HCT116 (cell line): ENCODE measurements at regions not wholly inside any gene's neighbourhood (a gene's known extent, or its start where the extent isn't known, plus 50 kb on each side); places are given as distances from the start of the nearest gene placed in this dataset.

Experiments
- ATAC-seq: fragments of 200-7000 bp; cut with Tn5 transposase; 2 replicates; pipeline ENCODE4 v1.9.1; 2020; ENCODE audit warnings: mild to moderate bottlenecking, moderate library complexity
- BruUV-seq: library from RNA; stranded (reverse); fragments of 400-500 nt; replicated peaks from 2 replicates; lab custom pipeline; 2021; lab: Mats Ljungman, UMichigan
- CTCF ChIA-PET: fragments of 300-600 bp; sonication (Branson Sonifier 250); formaldehyde crosslinking; loops from one replicate; lab custom pipeline; 2021; ENCODE audit warnings: antibody characterized with exemption; lab: Charles Lee
- POLR2A ChIA-PET: fragments of 300-600, 350-600 bp; sonication (Branson Sonifier 250); formaldehyde crosslinking; loops from one replicate; lab custom pipeline; 2021; ENCODE audit warnings: antibody characterized with exemption; lab: Charles Lee
- RAD21 ChIA-PET, 2 experiments: fragments of 300-600 bp; sonication (Branson Sonifier 250); formaldehyde crosslinking; loops; one replicate each; lab custom pipeline; 2023; ENCODE audit warnings: low total read pairs in 2 of 2; ENCODE audit not compliant: uncharacterized antibody in 2 of 2, unreplicated experiment in 2 of 2, low non-redundant PET in 1 of 2; lab: Charles Lee
- DNase-seq: peaks from one replicate; pipeline ENCODE4 v3.0.0-alpha.2; 2010; ENCODE audit warnings: low read depth, low spot score
- H2AFZ ChIP-seq: fragments of 200-600 bp; shearing (Covaris generic), sonication (generic); 2 replicates; pipeline ENCODE4 v1.6.1; 2017; ENCODE audit warnings: low read depth, mixed run types, mixed read lengths, antibody characterized with exemption, low read length; ENCODE audit not compliant: poor library complexity, severe bottlenecking
- H3K27ac ChIP-seq: 2 replicates; pipeline ENCODE4 v1.5.1; 2012; ENCODE audit warnings: low read depth, low read length
- H3K27me3 ChIP-seq: fragments of 200-600 bp; sonication (generic); 2 replicates; pipeline ENCODE4 v1.6.1; 2016; ENCODE audit warnings: mixed run types, low read length, mixed read lengths; ENCODE audit not compliant: insufficient read depth
- H3K36me3 ChIP-seq, 2 experiments: fragments of 200-500 bp in 1 of 2; fragments of 200-600 bp in 1 of 2; sonication (Bioruptor generic) in 1 of 2; sonication (generic) in 1 of 2; 2 replicates each; pipeline versions ENCODE4 v1.5.1 to v1.6.1; 2014 to 2016; ENCODE audit warnings: low read length in 2 of 2, inconsistent platforms in 1 of 2, mixed read lengths in 1 of 2, mixed run types in 1 of 2; ENCODE audit not compliant: insufficient read depth in 2 of 2, control insufficient read depth in 1 of 2
- H3K4me1 ChIP-seq, 2 experiments: fragments of 200-600 bp in 1 of 2; sonication (generic) in 1 of 2; 2 replicates each; pipeline versions ENCODE4 v1.5.1 to v1.6.1; 2012 to 2017; ENCODE audit warnings: low read length in 2 of 2, inconsistent platforms in 1 of 2, mild to moderate bottlenecking in 1 of 2, mixed read lengths in 1 of 2, mixed run types in 1 of 2, moderate library complexity in 1 of 2; ENCODE audit not compliant: insufficient read depth in 2 of 2, control insufficient read depth in 1 of 2
- H3K4me2 ChIP-seq: fragments of 200-600 bp; sonication (generic); 2 replicates; pipeline ENCODE4 v1.6.1; 2017; ENCODE audit warnings: mixed run types, low read length, mixed read lengths
- H3K4me3 ChIP-seq, 2 experiments: fragments of 200-600 bp in 1 of 2; sonication (generic) in 1 of 2; replicated peaks in 1 of 2; 2 replicates each; pipeline ENCODE4 v1.5.1; 2011 to 2016; ENCODE audit warnings: low read length in 2 of 2, control low read depth in 1 of 2, low read depth in 1 of 2, mild to moderate bottlenecking in 1 of 2, mixed read lengths in 1 of 2, mixed run types in 1 of 2
- H3K79me2 ChIP-seq: fragments of 200-600 bp; sonication (generic); 2 replicates; pipeline ENCODE4 v1.6.1; 2017; ENCODE audit warnings: mild to moderate bottlenecking, mixed run types, low read length, moderate library complexity, mixed read lengths; ENCODE audit not compliant: insufficient read depth
- H3K9ac ChIP-seq: fragments of 200-600 bp; sonication (generic); 2 replicates; pipeline ENCODE4 v1.6.1; 2016; ENCODE audit warnings: low read length, mixed read lengths
- H3K9me2 ChIP-seq: fragments of 200-600 bp; sonication (generic), shearing (Covaris generic); 2 replicates; pipeline ENCODE4 v1.6.1; 2017; ENCODE audit warnings: mixed run types, mild to moderate bottlenecking, moderate library complexity; ENCODE audit not compliant: insufficient read depth
- H3K9me3 ChIP-seq, 2 experiments: fragments of 200-500 bp in 1 of 2; fragments of 200-600 bp in 1 of 2; sonication (Bioruptor generic) in 1 of 2; sonication (generic) in 1 of 2; 2 replicates each; pipeline ENCODE4 v1.6.1; 2014 to 2017; ENCODE audit warnings: low read length in 2 of 2, mixed read lengths in 2 of 2, inconsistent platforms in 1 of 2, low read depth in 1 of 2, mild to moderate bottlenecking in 1 of 2, mixed run types in 1 of 2, moderate library complexity in 1 of 2; ENCODE audit not compliant: control insufficient read depth in 1 of 2, insufficient read depth in 1 of 2
- H4K20me1 ChIP-seq: fragments of 200-600 bp; sonication (generic), shearing (Covaris generic); 2 replicates; pipeline ENCODE4 v1.6.1; 2017; ENCODE audit warnings: mixed run types, mild to moderate bottlenecking, moderate library complexity; ENCODE audit not compliant: insufficient read depth
- CBX3 ChIP-seq: IDR thresholded peaks from 2 replicates; pipeline ENCODE4 v1.6.1; 2012; ENCODE audit warnings: low read depth
- CEBPB ChIP-seq: IDR thresholded peaks from 2 replicates; pipeline ENCODE4 v1.6.1; 2012; ENCODE audit warnings: low read depth
- CTCF ChIP-seq, 3 experiments: fragments of 200-600 bp in 1 of 3; sonication (generic) in 1 of 3; IDR thresholded peaks in 2 of 3; conservative IDR thresholded peaks in 1 of 3; 2 replicates each; pipeline ENCODE4 v1.5.1; 2012 to 2017; ENCODE audit warnings: low read depth in 2 of 3, low read length in 2 of 3, antibody characterized with exemption in 1 of 3, borderline replicate concordance in 1 of 3, control low read depth in 1 of 3, mild to moderate bottlenecking in 1 of 3, mixed read lengths in 1 of 3, mixed run types in 1 of 3, moderate library complexity in 1 of 3; ENCODE audit not compliant: insufficient read depth in 1 of 3
- ELF1 ChIP-seq: IDR thresholded peaks from 2 replicates; pipeline ENCODE4 v1.6.1; 2012; ENCODE audit warnings: low read depth, borderline replicate concordance
- MAX ChIP-seq: IDR thresholded peaks from 2 replicates; pipeline ENCODE4 v1.6.1; 2012
- REST ChIP-seq: IDR thresholded peaks from 2 replicates; pipeline ENCODE4 v1.6.1; 2012; ENCODE audit warnings: low read depth
- SIN3A ChIP-seq: IDR thresholded peaks from 2 replicates; pipeline ENCODE4 v1.6.1; 2012; ENCODE audit warnings: low read depth
- SP1 ChIP-seq: IDR thresholded peaks from 2 replicates; pipeline ENCODE4 v1.6.1; 2012; ENCODE audit warnings: low read depth
- SRF ChIP-seq: IDR thresholded peaks from 2 replicates; pipeline ENCODE4 v1.6.1; 2012; ENCODE audit warnings: low read depth
- TCF7L2 ChIP-seq: IDR thresholded peaks from 2 replicates; pipeline ENCODE4 v1.7.0; 2011; ENCODE audit warnings: borderline replicate concordance, inconsistent platforms; ENCODE audit not compliant: insufficient read depth, insufficient read length; ENCODE audit errors: extremely low read depth
- intact Hi-C: fragments of 100-400 bp; cut with micrococcal nuclease; formaldehyde crosslinking; loops from 2 replicates; pipeline ENCODE4 v1.10.0; 2022

DNA sequence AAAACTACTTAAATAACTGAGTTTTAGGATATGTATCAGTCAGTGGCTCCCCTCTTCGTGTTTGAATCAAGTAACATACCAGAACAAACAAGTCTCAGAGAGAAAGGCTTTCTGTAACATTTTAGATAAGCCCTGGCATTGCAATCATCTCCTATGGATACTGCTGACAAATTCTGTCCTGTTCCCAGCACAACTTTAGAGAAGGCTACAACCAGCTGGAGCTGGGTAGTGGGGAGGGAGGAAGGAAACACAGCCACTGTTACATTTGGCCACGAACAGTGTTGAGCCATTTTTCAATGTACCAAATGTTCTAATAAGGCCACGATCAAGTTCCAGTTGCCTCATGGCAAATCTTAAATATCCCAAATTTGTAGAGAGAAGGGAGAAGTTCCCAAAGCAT lies 511.8 kb upstream of the WWC1 start:
- Histone ChIP-seq H3K4me2 (no peak overlapping the region), H3K27ac (no peak overlapping the region), H4K20me1 (no peaks in the 10 kb centered on the region), H3K9me3 (no peaks in the 10 kb centered on the region), H3K36me3 (no peaks in the 10 kb centered on the region), H3K9me2 (no peaks in the 10 kb centered on the region), H3K4me1 (no peaks in the 10 kb centered on the region), H2AFZ (no peak overlapping the region), H3K27me3 (peaks cover 17% of the 10 kb centered on the region), H3K9ac (no peak overlapping the region), H3K4me3 (no peak overlapping the region), H3K79me2 (no peaks in the 10 kb centered on the region)
- CTCF ChIA-PET, result no interaction called here
- DNase-seq (no peak), ATAC-seq (no peak)
- intact Hi-C loops, result loop anchor here (2.0 kb wide), 1 partner anchor 37 kb away; no protein-coding TSS in a partner anchor
- RAD21 ChIA-PET, result no interaction called here
- TF ChIP-seq REST, result no peak
- TF ChIP-seq MAX, result no peak
- no peak for TF ChIP-seq SRF
- no peak for TF ChIP-seq SP1
- no peak for TF ChIP-seq CBX3
- TF ChIP-seq SIN3A, result no peak
- no peak for TF ChIP-seq ELF1
- TF ChIP-seq TCF7L2, result no peak
- no peak for TF ChIP-seq CEBPB
- TF ChIP-seq CTCF (IDR thresholded peaks at IDR 0.05 in 2 of 3, conservative IDR thresholded peaks at IDR 0.05 in 1 of 3; ENCODE audit: borderline replicate concordance in 1 of 3, insufficient read depth in 1 of 3, low read depth in 2 of 3, low read length in 2 of 3), result no peak
- no TSS peak for BruUV-seq
- POLR2A ChIA-PET, result no interaction called here
